Omental fat pad (tissue), 3 donors: ENCODE measurements at regions not wholly inside any gene's neighbourhood (a gene's known extent, or its start where the extent isn't known, plus 50 kb on each side); places are given as distances from the start of the nearest gene placed in this dataset.

Experiments used
- ATAC-seq: fragments of 150-250 bp; one replicate; pipeline ENCODE4 v1.9.1; 2016; ENCODE audit warnings: mild to moderate bottlenecking, moderate library complexity; ENCODE audit not compliant: low FRiP score
- DNase-seq: peaks from one replicate; pipeline ENCODE4 v3.0.0-alpha.2; 2019; ENCODE audit warnings: low spot score
- TF ChIP-seq, protein P1 (sequence below), 3 donors: fragments of 450-650 bp; IDR thresholded peaks; one replicate each; pipeline ENCODE4 v1.5.1; 2016 to 2017; ENCODE audit warnings: antibody characterized with exemption in 3 of 3, mild to moderate bottlenecking in 3 of 3, moderate library complexity in 2 of 3

DNA sequence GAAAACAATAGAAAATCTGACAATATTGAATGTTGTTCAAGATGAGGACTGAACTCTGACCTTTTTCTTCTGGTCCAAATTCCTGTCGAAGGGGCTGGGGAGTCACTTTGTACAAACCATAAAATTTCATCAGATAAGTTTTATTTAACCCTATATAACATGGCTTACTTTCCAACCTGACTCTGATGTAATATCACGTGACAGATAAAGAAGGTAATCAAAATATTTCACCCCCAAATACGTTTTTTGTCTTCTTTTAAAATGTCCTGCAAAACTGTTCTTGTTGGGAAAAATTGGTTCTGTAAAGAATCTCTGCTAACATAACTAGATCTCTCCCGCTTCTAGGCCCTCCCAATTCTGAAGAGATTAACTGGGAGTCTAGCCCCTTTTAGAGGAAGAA lies 90.9 kb upstream of the MDFIC start:
- DNase-seq (no peak), ATAC-seq (no peak)
- TF ChIP-seq, protein P1, sequence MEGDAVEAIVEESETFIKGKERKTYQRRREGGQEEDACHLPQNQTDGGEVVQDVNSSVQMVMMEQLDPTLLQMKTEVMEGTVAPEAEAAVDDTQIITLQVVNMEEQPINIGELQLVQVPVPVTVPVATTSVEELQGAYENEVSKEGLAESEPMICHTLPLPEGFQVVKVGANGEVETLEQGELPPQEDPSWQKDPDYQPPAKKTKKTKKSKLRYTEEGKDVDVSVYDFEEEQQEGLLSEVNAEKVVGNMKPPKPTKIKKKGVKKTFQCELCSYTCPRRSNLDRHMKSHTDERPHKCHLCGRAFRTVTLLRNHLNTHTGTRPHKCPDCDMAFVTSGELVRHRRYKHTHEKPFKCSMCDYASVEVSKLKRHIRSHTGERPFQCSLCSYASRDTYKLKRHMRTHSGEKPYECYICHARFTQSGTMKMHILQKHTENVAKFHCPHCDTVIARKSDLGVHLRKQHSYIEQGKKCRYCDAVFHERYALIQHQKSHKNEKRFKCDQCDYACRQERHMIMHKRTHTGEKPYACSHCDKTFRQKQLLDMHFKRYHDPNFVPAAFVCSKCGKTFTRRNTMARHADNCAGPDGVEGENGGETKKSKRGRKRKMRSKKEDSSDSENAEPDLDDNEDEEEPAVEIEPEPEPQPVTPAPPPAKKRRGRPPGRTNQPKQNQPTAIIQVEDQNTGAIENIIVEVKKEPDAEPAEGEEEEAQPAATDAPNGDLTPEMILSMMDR (IDR thresholded peaks at IDR 0.05), result no peak

DNA sequence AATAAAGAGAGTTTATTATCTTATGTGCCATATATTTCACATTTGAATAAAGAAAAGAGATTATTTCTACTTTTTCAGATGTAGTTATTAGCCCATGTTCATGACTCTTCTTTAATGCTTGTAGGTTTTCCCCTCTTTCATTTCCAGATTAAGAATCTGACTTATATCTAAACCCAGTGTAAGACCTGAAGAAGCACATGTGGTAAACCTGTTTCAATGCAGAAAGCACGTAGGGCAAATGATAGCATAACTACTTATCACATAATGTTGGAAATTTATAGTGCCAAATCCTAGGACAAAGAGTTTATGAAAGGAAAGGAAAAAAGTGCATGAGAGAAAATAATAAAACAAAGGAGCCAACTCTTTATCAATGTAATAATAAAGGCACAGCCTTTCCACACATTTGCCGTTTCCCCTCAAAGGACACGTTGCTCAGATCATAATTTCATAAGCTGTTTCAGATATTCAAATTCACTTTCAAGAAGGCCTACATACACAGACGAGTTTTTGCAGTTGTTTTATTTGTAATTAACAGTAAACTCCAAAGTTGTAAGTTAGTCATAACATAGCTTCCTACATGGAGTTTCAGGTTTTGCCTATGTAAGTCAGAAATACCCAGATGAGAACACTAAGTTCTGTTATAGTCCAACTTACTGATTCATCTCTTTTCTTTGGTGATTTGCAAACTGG lies 88.8 kb upstream of the MDFIC start:
- DNase-seq (no peak), ATAC-seq (no peak)
- TF ChIP-seq, protein P1 (IDR thresholded peaks at IDR 0.05), result no peak

DNA sequence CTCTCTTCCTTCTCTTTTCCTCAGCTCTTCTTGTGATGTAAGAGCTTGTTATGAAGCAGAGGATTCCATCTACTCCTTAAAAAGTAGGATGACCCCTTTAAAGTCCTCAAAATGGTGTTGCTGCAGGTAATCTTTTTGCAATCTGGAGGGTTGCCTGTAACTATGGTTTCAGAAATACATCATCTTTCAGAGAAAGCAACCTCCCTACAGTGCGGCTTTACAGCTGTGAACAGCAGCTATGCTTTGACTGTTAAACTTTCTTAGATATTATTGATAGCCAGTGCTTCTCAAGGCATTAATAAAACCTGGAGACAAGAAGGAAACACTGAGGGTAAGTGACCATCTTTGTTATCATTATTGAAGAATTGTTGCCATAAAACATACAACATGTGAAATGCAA lies 86.6 kb upstream of the MDFIC start:
- TF ChIP-seq, protein P1 (IDR thresholded peaks at IDR 0.05), result no peak
- ATAC-seq (no peak), DNase-seq (no peak)

DNA sequence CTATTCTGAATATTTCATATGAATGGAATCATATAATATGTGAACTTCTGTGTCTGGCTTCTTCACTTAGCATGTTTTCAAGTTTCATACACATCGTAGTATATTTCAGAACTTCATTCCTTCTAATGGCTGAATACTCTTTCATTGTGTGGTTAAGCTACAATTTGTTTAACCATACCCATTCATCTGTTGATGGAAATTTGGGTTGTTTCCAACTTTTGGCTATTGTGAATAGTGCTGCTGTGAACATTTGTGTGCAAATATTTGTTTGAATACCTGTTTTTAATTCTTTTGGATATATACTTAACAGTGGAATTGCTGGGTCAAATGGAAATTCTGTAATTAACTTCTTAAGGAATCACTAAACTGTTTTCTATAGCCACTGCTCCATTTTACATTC lies 86.0 kb upstream of the MDFIC start:
- DNase-seq (no peak), ATAC-seq (no peak)
- TF ChIP-seq, protein P1 (IDR thresholded peaks at IDR 0.05), result no peak

DNA sequence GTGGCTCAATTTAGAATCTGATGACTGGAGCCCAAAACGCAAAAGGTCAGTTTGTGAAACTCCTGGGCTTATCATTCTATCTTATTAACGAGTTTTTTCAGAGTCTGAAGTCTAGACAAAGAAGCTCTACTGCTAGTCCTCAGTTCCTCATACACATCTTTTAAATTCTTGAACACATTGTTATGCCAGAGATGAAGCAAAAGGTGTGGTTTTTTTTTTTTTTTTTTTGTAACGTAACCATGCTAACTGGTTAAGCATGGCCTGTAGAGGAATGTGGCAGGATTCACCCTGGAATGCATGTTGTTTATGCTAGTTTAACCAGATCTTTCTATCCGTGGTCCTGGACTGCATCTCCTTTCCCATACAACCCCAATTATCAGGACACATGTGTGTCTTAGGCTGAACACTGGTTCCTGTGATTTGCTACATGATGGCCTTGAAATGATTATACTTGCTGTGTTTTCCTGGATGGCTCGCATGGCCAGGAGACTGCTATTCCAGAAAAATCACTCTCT lies 79.3 kb upstream of the MDFIC start:
- DNase-seq (no peak), ATAC-seq (no peak)
- TF ChIP-seq, protein P1 (IDR thresholded peaks at IDR 0.05), result no peak

DNA sequence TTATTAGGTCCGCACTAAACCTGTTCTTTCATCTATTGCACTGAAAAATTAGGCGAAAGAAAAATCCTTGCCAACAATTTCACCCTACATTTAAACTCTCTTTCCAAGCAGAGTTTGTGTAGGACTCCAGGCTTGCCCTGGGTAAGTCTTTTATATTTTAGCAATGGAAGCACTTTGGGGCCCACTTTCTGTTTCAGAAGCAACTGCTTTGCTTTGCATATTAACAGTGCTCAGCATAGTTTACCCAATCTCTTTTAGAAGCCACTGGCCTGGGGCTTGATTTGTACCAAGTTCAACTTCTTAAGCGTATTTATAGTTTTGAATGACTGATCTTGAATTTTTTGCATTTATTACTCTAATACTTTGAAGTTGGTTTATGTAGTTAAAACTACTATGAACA lies 78.8 kb upstream of the MDFIC start:
- ATAC-seq, result no peak
- TF ChIP-seq, protein P1 (IDR thresholded peaks at IDR 0.05), result no peak
- DNase-seq, result no peak

DNA sequence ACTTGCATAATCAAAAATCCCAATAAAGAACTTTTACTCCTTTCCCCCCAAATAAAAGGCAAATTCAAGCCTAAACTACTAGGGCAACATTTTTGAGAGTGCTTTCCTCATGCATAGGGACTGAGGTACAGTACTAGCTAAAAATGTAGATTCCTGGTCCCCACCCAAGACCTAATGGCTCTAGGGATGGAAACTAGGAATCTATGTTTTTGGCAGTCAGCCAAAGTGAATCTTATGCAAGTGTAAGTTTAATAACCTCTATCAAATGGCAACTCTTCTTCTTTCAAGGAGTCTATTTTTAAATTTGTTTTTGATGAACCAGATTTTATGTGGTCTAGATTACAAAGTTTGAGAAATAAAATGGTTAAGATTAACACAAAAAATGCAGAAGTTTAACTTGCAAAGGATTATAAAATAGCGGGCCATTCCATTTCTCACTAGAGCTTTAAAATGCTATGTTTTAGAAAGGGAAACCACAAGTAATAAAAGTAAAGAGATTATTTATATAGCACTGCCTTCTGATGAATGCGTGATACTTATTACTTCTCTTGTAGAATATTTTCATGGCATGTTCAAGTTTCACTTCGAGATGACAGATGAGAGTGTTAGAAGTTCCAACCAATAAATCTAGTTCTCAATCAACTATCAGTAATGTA lies 70.4 kb upstream of the MDFIC start:
- TF ChIP-seq, protein P1 (IDR thresholded peaks at IDR 0.05), result no peak
- no peak for ATAC-seq
- no peak for DNase-seq
